ENCODE measurements at regions not wholly inside any gene's neighbourhood (a gene's known extent, or its start where the extent isn't known, plus 50 kb on each side); places are given as distances from the start of the nearest gene placed in this dataset.

DNA sequence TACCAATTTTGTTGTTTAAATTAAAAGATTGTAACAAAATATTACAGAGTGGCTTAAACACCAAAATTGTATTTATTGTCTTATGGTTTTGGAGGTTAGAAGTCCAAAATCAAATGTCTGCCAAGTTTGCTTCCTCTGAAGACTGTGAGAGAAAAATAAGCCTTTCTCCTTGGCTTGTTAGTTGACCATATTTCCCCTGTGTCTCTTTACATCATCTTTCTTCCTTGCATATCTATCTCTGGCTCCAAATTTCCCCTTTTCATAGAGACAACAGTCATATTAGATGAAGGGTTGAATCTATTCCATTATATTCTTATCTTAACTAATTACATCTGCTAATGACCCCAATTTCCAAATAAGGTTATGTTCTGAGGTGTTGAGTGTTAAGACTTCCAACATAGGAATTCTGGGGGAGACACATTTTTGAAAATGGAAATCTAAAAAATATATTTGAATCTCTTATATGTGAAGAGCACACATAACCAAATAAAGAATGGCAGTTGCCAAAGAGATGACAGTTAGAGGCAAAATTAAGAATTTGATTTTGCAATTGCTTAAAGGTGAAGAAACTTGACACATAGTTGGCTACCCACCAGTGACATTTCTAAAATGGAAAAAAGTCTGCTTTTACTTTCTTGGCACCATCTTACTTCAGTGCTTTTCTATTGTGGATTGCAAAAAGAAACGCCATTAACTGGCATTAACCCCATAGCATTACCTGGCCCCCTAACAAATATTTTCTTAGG, 407.2 kb downstream of the FSCB start:
- TF ChIP-seq, protein P1, sequence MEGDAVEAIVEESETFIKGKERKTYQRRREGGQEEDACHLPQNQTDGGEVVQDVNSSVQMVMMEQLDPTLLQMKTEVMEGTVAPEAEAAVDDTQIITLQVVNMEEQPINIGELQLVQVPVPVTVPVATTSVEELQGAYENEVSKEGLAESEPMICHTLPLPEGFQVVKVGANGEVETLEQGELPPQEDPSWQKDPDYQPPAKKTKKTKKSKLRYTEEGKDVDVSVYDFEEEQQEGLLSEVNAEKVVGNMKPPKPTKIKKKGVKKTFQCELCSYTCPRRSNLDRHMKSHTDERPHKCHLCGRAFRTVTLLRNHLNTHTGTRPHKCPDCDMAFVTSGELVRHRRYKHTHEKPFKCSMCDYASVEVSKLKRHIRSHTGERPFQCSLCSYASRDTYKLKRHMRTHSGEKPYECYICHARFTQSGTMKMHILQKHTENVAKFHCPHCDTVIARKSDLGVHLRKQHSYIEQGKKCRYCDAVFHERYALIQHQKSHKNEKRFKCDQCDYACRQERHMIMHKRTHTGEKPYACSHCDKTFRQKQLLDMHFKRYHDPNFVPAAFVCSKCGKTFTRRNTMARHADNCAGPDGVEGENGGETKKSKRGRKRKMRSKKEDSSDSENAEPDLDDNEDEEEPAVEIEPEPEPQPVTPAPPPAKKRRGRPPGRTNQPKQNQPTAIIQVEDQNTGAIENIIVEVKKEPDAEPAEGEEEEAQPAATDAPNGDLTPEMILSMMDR (IDR thresholded peaks at IDR 0.05; ENCODE audit: low read depth, low read length): no peak
- no peak for DNase-seq
- Histone ChIP-seq H3K4me1 (no peaks in the 10 kb centered on the region), H3K27me3 (no peaks in the 10 kb centered on the region), H3K36me3 (no peaks in the 10 kb centered on the region), H3K9me3 (no peaks in the 10 kb centered on the region), H3K4me3 (ENCODE audit: low read depth, low read length) (no peak overlapping the region)

DNA sequence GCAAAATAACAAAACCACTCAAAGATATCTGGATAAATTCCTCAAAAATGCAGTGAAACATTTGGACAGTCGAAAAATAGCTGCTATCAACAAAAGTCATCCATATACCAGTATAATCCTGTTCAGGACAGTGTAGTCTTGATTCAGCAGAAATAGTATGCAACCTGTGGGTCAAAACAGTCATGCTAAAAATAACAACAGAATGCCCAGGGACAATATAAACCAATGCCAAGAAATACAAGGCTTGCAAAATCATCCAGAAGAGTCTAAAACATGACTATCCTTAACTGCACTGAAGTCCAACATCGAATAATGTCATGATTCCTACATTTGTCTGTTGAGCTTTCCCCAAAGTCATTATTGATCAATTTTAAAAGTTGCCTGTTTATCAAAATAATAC, 425.9 kb downstream of the FSCB start:
- DNase-seq: no peak
- no peaks in the 10 kb centered on the region for H3K36me3 ChIP-seq
- no peak overlapping the region for H3K4me3 ChIP-seq (ENCODE audit: low read depth, low read length)
- H3K27me3 ChIP-seq: no peaks in the 10 kb centered on the region
- no peaks in the 10 kb centered on the region; the same call in none of the 2 replicates for H3K9me3 ChIP-seq
- TF ChIP-seq, protein P1 (IDR thresholded peaks at IDR 0.05; ENCODE audit: low read depth, low read length): no peak
- no peaks in the 10 kb centered on the region for H3K4me1 ChIP-seq

DNA sequence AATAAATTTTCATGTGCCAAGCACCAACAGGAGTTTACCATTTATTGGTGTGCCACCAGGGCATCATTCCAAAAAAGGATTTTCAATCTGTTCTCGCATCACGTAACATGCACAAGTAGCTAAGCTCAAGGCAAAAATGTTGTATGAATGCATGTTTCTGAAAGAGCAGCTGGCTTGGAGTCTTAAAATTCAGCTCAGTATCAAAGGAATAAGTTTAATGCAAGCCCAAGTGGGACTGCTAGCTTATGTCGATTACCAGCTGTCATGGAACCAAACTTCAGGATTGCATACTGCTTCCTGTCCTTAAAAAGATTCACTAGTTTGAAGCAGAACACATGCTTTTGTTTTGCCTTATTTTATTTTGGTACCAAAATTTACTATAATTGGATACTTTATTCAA, 437.0 kb downstream of the FSCB start:
- no peaks in the 10 kb centered on the region for H3K36me3 ChIP-seq
- TF ChIP-seq, protein P1 (IDR thresholded peaks at IDR 0.05; ENCODE audit: low read depth, low read length): no peak
- DNase-seq: no peak
- no peaks in the 10 kb centered on the region for H3K4me1 ChIP-seq
- H3K9me3 ChIP-seq: no peaks in the 10 kb centered on the region
- no peak overlapping the region for H3K4me3 ChIP-seq (ENCODE audit: low read depth, low read length)
- H3K27me3 ChIP-seq: no peaks in the 10 kb centered on the region

DNA sequence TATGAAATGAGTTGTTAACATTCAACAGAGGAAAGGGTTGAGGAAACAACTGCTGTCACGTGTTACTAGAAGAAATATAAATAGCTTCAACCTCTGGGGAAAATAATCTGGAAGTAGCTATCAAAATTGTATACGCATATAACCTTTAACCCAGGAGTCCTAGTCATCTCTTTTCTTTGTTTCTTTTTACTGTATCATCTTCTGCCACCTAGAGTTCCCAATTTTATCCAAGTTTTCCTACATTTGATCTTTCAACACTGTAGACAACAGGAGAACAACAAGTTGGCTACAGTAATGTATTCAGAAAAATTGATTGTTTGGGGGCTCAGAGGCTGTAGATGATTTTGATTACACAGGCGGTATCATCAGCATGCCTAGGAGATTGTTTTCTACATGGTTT, 453.7 kb downstream of the FSCB start:
- TF ChIP-seq, protein P1 (IDR thresholded peaks at IDR 0.05; ENCODE audit: low read depth, low read length): no peak
- Histone ChIP-seq H3K27me3 (no peaks in the 10 kb centered on the region), H3K9me3 (no peaks in the 10 kb centered on the region), H3K4me1 (no peaks in the 10 kb centered on the region), H3K36me3 (no peaks in the 10 kb centered on the region), H3K4me3 (ENCODE audit: low read depth, low read length) (no peak overlapping the region)
- DNase-seq: no peak

DNA sequence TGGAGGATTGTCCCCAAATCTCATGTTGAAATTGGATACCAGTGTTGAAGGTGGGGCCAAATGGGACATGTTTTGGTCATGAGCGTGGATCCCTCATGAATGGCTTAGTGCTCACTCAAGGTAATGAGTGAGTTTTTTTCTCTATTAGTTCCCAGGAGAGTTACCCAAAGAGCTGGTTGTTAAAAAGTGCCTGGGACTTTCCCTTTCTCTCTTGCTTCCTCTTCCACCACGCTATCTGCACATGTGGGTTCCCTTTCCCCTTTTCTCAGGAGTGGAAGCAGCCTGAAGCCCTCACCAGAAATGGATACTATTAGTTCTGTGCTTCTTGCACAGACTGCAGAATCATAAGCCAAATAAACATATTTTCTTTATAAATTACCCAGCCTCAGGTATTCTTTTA, 465.4 kb downstream of the FSCB start:
- no peak for DNase-seq
- Histone ChIP-seq H3K36me3 (no peaks in the 10 kb centered on the region), H3K27me3 (no peaks in the 10 kb centered on the region), H3K4me3 (ENCODE audit: low read depth, low read length) (no peak overlapping the region), H3K9me3 (no peaks in the 10 kb centered on the region; the same call in 1 of the 2 replicates), H3K4me1 (no peaks in the 10 kb centered on the region)
- TF ChIP-seq, protein P1 (IDR thresholded peaks at IDR 0.05; ENCODE audit: low read depth, low read length): no peak

DNA sequence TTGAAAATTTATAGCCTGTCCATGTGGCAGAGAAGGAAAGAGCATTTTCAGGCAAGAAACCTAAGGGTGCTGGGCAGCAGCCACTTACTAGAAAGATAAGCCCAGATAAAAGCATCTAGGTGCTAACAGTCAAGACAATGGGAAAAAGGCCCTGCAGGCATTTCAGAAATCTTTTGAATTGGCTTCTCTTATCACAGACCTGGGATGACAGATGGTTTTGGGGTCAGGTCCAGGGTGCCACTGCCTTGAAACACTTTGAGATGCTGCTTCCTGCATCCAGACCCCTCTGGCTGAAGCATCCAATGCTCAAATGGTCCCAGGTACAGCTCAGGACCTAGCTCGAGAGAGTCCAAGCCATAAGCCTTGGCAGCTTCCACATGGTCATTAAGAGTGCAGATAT, 466.5 kb downstream of the FSCB start:
- TF ChIP-seq, protein P1 (IDR thresholded peaks at IDR 0.05; ENCODE audit: low read depth, low read length): no peak
- H3K9me3 ChIP-seq: no peaks in the 10 kb centered on the region; the same call in 1 of the 2 replicates
- H3K4me1 ChIP-seq: no peaks in the 10 kb centered on the region
- no peaks in the 10 kb centered on the region for H3K36me3 ChIP-seq
- H3K27me3 ChIP-seq: no peaks in the 10 kb centered on the region
- no peak for DNase-seq
- no peak overlapping the region for H3K4me3 ChIP-seq (ENCODE audit: low read depth, low read length)

All from BE2C (cell line).